ENCODE measurements at regions not wholly inside any gene's neighbourhood (a gene's known extent, or its start where the extent isn't known, plus 50 kb on each side); places are given as distances from the start of the nearest gene placed in this dataset.

DNA sequence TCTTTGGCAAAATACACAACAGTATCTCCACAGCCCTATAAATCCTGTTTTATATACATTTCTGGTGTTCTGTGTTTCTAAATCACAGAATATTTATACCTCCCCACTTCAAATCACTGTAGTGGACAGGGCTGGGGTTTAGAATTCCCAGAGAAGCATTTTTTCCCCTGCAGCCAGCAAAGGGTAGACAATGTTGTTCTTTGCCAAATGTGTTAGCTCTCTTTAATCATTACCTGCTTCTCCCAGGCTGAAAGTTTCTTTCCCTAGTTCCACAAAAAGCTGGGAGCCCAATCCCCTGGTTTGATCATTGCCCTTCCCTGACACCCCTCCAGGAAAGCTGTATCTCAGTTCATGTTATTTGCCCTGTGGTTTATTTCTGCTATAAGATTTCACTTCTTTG is 520.0 kb upstream of the SPHKAP start:
- no peak for DNase-seq

DNA sequence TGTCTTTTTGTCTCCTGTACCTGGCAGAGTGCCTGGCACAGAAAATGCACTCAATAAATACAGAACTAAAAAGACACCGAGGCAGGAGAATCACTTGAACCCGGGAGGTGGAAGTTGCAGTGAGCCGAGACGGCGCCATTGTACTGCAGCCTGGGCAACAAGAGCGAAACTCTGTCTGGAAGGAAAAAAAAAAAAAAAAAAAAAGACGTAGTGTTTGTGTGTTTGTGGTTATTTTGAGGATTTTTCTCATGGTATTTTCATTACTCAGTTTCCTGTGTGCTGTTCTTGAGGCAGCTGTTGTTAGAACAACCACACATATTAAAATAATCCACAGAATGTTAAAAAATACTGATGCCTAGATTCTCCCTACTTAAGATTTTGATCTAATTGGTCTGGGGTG is 519.2 kb upstream of the SPHKAP start:
- DNase-seq, result no peak

DNA sequence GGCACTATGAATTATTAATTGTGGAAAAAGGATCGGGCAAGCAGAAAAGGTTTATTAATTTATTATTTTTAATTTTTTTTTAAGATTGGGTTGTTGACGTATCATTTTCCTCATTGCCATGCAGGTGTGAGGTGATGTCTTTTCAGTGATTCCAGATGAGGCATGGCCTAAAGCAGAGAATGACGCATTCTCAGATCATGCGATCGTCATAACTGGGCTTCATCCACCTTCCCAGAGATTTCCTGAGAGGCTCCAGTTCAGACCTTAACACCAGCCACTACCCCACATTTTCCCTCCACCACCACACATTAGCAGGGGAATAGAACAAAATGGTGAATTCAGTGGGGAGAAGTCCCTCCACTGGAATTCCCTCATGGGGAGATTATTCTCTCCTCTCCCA is 518.4 kb upstream of the SPHKAP start:
- DNase-seq, result no peak

DNA sequence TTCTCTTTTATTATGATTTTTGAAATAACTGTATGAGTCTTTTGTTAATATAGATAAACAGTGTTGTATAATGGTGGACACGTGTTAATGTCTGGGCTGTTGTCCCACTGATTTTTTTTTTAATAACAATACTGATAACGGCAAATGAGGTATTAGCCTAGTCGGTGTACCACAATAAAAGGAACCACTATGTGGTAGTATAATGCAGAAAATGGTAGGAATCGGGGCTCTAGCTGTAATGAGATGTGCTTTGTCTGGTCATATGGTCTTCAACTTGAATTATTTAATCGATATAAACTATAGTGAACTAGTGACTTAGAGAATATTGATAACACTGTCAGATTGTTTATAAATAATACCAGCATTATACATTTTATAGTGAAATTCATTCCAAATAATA is 517.9 kb upstream of the SPHKAP start:
- DNase-seq, result no peak

DNA sequence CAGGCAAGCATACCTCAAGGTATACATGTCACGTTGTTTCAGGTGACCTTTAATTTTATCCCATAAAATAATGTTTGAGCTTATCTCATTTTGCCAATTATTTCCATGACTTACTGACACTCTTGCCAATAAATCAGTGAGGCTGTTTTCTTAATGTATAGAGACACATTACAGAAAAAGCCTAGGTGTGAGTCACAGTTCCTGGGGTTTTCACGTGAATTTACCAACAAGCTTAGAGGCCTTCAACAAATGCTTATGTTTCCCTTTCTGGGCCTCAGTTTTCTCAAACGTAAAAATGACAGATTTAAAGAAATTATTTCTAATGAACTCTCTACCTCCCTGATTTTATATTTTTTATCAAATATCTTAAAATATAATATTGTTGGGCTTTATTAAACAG is 517.5 kb upstream of the SPHKAP start:
- no peak for DNase-seq

DNA sequence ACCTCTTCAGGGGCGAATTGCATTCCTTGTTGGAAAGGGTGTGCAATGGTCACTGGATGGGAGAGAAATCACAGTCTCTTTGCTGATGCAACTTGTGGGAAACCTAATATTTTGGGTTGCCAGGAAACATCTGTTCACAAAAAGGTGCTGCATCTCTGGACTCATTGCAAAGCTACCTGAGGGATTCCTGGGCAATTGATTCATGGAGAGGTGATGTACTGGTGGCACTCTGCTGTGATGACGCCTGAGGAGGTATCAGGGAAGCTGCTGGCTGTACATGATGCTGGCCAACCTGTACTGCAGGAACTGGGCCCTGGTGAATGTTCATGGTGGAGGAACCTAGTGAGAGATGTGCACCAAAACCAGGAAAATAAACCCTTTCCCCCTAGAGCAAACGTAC is 516.0 kb upstream of the SPHKAP start:
- DNase-seq, result no peak

DNA sequence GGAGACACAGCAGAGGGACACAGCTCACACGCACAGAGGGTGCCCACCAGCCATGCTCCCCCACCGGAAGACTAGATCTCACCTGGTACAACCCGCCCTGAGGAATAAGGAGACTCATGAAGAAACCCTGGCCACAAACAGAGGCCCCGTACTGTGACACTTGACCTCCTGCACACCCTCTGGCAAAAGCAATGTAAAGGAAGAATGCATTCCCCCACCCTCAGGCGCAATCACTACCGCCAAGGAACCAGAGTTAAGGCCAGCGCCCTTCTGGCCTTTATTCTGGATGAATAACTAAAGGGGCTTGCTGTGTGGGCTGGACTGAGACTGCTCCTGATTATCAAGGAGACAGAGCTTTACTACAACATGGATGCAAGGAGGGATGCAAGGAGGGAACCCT is 509.2 kb upstream of the SPHKAP start:
- no peak for DNase-seq

DNA sequence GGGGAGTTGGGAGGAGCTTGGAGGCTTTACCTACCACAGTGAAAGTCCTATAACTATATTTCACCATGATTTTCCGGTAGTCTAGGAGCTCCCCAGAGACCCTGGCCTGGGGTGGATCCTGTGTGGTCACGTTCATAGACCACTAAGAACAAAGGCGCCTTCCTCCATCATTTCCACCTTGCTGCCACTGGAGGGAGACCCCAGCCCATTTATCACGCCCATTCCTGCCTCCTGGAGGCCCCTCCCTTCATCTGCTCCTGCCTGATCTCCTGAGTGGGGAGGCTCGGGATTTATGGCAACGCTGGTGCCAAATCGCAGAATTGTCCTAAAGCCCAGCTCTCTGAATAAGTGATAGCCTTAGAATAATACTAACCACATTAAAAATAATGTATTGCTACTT is 507.6 kb upstream of the SPHKAP start:
- DNase-seq, result no peak

DNA sequence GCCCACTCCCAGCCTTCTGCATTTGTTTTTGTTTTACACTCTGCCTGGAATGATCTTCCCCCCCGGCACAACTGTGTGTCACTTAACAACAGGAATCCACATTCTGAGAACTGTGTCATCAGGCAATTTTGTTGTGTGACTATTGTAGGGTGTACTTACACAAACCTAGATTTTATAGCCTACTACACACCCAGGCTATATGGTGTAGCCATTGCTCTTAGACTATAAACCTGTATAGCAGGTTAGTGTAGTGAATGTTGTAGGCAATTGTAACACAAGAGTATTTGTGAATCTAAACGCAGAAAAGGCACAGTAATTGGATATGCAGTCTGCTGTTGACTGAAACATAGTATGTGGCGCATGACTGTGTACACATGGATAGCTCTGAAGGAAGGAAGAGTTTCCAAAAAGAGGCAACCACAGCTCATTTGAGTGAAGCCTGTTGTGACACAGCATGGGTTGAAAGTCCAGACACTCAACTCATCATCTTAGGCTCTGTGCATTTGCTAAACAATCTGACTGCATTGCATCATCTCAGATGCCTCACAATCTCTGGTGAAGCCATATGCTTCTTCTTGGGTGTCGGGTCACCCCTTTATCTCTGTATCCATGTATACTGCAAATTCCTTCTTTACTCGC is 506.6 kb upstream of the SPHKAP start:
- DNase-seq, result no peak

DNA sequence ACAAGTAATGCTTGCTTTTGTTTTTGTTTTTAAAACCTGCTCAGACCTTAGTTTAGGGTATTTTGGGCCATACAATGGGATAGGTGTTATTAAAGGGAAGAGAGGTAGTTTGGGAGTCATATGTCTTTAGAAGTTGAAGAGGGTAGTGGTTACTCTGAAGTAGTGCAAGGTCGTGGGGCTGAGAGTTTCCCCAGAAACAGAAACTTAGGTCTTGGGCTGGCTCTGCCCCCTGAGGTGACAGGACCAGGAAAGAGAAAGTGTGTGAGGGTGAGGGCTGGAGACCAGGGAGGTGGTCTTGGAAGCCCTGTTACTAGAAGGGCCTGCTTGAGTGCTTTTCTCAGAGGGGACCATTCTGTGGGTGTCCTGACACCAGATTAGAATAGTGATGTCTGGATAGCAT is 500.5 kb upstream of the SPHKAP start:
- no peak for DNase-seq

DNA sequence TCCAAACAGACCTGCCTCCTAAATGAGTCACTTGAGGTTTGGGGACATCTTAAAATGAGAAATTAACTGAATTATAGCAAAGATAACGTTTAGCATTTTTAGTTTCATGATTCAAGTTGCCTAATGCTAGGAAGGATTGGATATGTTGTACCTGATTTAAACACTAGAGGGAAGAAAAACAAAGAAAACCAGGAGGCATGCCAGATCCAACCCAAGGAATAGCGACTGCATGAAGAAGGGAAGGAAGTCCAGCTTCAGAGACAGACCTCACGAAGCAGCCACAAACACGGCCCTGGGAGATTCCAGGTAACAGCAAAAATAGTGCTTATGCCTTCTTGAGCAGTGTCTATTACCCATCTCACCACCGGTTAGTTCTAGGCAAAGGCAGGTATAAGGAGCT is 499.9 kb upstream of the SPHKAP start:
- DNase-seq, result no peak

DNA sequence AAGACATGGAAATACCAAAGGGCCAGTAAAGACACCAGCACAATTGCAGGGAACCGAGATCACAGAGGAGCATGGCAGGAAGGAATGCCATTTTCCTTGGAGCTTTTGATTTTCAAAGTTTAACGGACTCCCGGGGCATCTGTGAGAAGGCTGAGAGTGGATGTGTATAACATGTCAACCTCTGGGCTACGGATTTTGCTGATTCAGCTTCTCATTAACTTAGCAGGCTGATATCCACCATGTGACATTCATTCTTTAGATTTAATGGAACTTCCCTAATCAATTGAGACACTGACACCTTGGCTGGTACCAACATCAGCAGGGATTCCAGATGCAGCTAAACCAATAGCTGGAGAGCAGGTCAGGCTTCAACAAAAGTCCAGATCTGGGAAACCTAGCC is 496.6 kb upstream of the SPHKAP start:
- DNase-seq, result no peak

DNA sequence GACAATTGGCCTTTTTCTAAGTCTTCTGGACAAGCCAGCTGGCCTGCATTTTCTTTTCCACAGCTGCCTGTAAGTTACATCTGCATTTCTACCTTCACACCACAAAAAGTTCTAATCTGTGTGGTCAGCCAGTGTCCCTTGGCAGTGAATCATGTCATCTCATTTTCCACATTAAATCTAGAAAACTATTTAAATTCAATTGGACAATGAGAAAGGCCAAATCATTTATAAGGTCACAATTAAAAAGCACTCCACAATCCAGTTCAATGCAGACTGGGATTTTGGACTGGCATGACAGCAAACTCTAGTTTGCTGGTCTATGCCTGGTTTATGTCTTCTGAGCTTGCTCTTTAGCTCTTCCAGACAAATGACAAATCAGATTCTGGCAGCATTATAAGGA is 494.2 kb upstream of the SPHKAP start:
- DNase-seq, result no peak

DNA sequence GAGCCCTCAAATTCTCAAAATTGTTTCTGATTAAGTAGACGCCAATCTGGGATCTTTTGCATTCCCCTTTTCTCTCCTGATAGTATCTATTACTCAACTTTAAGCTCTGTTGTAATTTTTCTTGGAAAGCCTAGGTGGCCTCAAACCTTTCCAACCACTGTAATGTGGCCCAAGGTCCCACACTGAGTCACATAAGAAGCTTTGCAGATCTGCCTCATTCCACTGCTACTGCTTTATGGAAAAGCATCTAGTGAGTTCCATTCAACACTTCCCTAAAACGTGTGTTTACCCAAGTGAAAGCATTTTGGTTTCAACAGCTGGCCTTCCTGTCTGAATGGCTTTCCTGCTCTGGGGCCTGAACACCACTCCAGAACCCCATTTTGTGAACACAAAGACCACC is 493.6 kb upstream of the SPHKAP start:
- DNase-seq, result no peak

DNA sequence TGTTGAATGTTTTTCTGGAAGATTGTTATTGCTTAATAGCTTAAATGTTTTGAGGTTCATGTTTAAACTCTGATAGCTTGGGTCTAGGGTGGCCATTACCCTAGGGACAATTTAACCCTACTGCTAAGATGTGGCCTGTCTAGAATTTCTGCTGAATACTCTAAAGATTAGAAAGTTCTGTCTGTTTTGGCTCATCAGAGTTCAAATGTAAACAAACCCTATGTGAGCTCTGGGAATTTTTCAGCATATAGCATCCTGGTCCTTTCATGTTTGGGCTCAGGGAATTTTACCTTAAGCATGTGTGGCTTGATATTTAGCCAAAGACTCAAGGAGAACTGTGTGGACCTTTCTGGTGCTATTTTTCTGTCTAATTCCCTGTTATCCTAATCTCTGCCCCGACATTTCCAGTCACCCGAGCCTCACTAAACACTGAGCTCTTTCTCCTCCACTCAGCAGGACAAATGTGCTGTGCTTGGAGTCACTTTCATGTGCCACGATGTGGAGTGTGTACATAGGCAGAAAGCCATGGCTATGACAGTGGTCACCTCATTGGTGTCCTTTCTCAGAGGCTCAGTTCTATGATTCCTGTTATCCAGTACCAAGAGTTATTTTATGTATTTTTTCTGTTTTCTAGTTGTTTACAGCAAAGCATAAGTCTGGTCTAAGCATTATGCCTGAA is 492.5 kb upstream of the SPHKAP start:
- no peak for DNase-seq

DNA sequence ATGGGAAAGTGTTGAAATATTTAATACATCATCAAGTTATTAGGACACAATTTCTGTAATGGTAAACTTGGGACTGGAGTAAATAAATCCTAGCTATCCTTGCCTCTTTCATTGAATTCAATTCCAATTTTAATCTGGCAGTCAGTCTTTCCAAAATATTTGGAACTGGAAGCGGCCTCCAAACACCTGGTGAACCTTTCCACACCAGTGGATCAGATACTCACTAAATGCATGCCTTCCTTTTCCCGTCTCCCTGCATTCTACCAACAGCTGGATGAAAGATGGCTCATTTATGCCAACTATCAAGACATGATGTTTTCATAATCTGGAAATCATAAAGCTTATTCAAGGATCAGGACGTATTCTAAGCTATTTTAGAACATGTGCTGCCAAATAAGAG is 488.2 kb upstream of the SPHKAP start:
- DNase-seq, result no peak

DNA sequence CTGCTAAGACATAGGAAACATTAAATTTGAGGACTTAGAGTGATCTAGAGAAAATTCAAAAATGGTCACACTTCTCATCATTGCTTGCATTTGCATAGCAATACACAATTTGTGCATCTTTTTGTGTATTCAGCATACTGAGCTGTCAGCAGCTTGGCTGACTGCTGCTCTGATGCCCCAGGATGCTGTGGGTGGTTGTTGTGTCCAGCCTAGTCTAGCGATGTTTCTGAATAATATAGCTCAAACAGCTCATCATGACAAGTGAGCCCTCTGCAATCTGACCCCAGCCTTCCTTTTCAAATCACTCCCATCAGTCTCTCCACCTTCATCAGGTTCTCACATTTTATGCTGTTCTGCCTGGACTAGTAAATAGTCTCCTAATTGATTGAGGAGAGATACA is 483.7 kb upstream of the SPHKAP start:
- DNase-seq, result no peak

DNA sequence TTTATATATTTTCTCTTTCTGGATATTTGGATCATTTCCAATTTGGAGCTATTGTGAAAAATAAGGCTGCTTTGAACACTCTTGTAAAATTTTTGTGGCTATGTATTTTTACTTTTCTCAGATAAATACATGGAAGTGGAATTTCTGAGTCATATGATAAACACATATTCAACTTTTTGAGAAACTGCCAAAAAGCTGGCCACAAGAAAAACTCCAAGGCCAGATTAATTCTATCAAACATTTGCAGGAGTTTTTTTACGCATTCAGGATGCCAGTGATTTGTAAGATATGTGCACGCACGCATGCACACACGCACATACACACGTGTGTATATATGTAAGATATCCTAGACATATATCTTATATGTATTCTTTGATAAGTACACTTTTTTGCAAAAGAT is 477.5 kb upstream of the SPHKAP start:
- DNase-seq, result no peak

DNA sequence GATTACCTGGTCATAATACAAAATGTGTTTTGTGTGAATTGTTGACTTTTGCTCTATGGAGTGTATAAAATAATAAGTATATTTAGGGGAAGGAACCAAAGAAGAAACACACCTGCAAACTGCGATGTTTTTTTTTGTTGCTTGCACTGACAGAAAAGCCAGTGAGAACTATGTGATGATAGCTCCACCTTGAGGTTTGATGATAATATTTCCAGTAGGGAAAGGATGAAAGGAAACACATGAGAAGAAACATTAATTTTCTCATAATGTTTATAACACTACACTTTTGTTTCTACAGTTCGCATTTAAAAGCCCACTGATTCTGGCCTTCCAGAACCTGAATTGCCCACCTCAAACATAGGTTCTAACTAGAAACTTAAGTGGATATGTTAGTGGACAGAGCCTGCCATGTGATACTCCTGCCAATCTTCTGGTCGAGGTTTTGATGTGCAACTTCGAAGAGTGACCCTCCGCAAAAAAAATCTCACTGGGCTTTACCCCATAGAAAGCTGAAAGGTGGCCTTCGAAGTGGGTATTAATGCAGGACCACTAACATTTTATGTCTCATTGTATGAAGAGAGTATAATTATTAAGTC is 476.4 kb upstream of the SPHKAP start:
- DNase-seq, result peak in 2 of 14 donors; percentile 29 to 49

DNA sequence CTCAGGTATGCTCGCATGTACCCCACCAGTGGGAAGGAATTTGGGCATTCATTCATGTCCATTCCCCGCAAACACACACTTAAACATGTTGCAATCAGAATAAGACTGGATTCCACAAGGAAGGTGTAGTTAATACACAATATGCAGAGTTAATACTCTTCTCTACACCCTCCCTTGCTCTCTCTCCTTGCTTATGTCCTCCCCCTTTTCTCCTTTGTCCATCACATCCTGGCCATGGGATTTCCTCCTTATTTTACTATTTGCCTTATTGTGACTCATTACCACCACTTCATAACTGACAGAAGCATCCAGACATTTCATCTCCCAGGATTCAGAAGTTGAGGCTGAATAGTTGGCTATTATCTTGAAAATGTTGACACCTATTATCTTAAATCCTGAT is 473.8 kb upstream of the SPHKAP start:
- DNase-seq, result peak in 1 of 14 donors; percentile 5

DNA sequence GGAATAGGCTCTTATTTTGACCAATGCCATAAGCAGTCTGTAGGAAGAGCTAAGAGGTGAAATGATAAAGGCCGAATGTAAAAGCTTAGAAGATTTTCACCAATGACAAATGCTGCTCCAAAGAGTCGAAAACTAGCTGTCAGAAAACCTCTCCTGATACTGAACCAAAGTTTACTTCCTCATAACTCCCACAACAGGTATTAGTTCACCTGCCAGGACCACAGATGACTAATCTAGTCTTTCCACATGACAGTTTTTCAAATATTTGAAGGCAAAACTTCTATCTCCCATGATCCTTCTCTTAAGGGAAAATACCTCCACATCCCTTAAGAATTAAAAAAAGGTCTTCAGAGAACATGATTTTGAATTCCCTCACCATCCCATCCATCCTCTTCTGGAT is 473.2 kb upstream of the SPHKAP start:
- DNase-seq, result no peak

DNA sequence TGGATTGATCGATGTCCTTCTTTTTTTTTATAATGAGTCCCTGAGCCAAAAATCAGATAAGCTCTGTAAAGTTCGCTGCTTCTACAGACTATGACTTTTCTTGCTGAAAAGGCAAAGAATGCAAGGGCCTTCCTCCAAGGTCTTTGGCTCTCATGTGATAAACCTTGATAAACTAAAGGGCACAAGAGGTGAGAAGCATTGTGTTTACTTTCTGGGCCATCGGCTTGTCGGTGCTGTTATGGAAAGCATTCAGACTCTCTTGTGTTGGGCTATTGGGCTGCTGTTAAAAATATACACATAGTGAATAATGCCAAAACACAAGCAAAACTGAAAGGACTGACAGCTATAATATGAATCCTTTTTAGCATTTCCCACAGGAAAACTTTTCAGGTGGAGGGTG is 472.4 kb upstream of the SPHKAP start:
- DNase-seq, result no peak

DNA sequence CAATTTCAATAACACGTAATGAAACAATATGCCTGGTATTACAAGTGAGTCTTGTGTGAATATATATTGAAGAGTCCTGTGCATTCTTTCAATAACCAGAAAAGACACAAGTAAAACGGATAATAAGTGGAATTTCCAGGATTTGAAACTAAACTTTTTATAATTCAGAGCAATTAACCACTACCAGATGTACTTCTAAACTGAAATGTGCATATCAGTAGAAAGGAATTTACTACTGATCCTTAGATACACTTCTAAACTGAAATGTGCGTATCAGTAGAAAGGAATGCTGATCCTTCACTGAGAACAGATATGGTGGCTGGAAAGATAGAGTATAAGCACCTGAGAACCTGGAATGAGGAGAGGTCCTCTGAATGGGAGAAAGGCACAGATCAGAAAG is 470.9 kb upstream of the SPHKAP start:
- DNase-seq, result no peak

DNA sequence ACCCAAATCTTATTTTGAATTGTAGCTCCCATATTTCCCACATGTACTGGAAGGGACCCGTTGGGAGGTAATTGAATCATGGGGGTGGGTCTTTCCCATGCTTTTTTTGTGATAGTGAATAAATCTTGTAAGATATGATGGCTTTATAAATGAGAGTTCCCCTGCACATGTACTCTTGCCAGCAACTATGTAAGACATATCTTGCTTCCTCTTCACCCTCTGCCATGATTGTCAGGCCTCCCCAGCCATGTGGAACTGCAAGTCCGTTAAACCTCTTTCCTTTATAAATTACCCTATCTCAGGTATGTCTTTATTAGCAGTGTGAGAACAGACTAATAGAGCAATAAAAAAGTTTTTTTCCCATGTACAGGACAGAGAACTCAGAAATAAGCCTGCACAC is 468.4 kb upstream of the SPHKAP start:
- DNase-seq, result no peak

DNA sequence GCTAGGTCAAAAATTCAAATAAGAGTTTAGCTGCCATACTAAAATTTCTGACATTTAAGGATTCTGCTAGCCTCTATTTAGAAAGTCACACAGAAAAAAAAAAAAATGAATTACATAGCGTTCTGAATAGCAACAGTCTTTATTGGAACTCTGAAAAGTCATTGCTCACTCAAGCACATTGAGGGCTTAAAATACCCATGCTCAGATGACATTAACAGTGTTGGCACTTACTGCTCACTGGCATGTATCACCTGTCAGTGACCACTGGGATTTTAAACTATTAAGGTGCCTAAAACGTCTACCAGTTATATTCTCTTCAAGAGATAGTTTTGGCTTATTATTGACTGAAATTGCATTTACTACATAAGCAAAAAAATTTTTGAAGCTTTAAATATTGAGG is 468.0 kb upstream of the SPHKAP start:
- DNase-seq, result peak in 1 of 14 donors; percentile 14
